DOHH2 (cell line): ENCODE measurements at regions not wholly inside any gene's neighbourhood (a gene's known extent, or its start where the extent isn't known, plus 50 kb on each side); places are given as distances from the start of the nearest gene placed in this dataset.

ENCODE experiments used
- H3F3A ChIP-seq: fragments of 200-600 bp; sonication (generic), shearing (Covaris generic); 2 replicates; pipeline ENCODE4 v1.6.0; 2016; ENCODE audit warnings: antibody characterized with exemption, mild to moderate bottlenecking; ENCODE audit not compliant: control insufficient read depth, insufficient read depth
- H3K27ac ChIP-seq: fragments of 200-600 bp; sonication (generic); 2 replicates; pipeline ENCODE4 v1.5.1; 2014; ENCODE audit warnings: low read depth, mild to moderate bottlenecking, low read length, moderate library complexity
- H3K27me3 ChIP-seq: fragments of 200-600 bp; sonication (generic); 2 replicates; pipeline ENCODE4 v1.6.1; 2014; ENCODE audit warnings: mild to moderate bottlenecking, low read length, mixed read lengths; ENCODE audit not compliant: control insufficient read depth
- H3K36me3 ChIP-seq: fragments of 200-600 bp; sonication (generic); 2 replicates; pipeline ENCODE4 v1.6.1; 2014; ENCODE audit warnings: mild to moderate bottlenecking, low read length, moderate library complexity, mixed read lengths; ENCODE audit not compliant: control insufficient read depth
- H3K4me1 ChIP-seq: fragments of 200-600 bp; sonication (generic); 2 replicates; pipeline ENCODE4 v1.6.1; 2014; ENCODE audit warnings: mild to moderate bottlenecking, low read length, mixed read lengths; ENCODE audit not compliant: control insufficient read depth
- H3K4me2 ChIP-seq: fragments of 200-600 bp; sonication (generic); 2 replicates; pipeline ENCODE4 v1.6.0; 2014; ENCODE audit warnings: mild to moderate bottlenecking, low read length, moderate library complexity
- H3K4me3 ChIP-seq: fragments of 200-600 bp; sonication (generic); 2 replicates; pipeline ENCODE4 v1.5.1; 2014; ENCODE audit warnings: mild to moderate bottlenecking, low read length, mixed read lengths
- H3K79me2 ChIP-seq: fragments of 200-600 bp; sonication (generic); 2 replicates; pipeline ENCODE4 v1.6.1; 2014; ENCODE audit warnings: mild to moderate bottlenecking, low read length, mixed read lengths; ENCODE audit not compliant: control insufficient read depth
- H3K9me2 ChIP-seq: fragments of 200-600 bp; sonication (generic); replicated peaks from 2 replicates; pipeline ENCODE4 v1.6.1; 2014; ENCODE audit warnings: mild to moderate bottlenecking, low read length, mixed read lengths; ENCODE audit not compliant: control insufficient read depth
- H3K9me3 ChIP-seq: fragments of 200-600 bp; sonication (generic); 2 replicates; pipeline ENCODE4 v1.6.1; 2014; ENCODE audit warnings: antibody characterized with exemption, low read length, mixed read lengths; ENCODE audit not compliant: control insufficient read depth, insufficient read depth
- H4K20me1 ChIP-seq: fragments of 200-600 bp; sonication (generic); 2 replicates; pipeline ENCODE4 v1.6.0; 2014; ENCODE audit warnings: low read depth, mild to moderate bottlenecking, antibody characterized with exemption, low read length, moderate library complexity; ENCODE audit not compliant: control insufficient read depth, insufficient read depth
- EZH2phosphoT487 ChIP-seq: fragments of 200-600 bp; sonication (generic); IDR thresholded peaks from 2 replicates; pipeline ENCODE4 v1.6.1; 2017; ENCODE audit warnings: borderline replicate concordance, mild to moderate bottlenecking, antibody characterized with exemption, low read length, moderate library complexity, mixed read lengths
- TF ChIP-seq, protein P1 (sequence below): fragments of 200-600 bp; sonication (generic); IDR thresholded peaks from one replicate; pipeline ENCODE4 v1.5.1; 2014; ENCODE audit warnings: antibody characterized with exemption, mild to moderate bottlenecking, low read depth, low read length; ENCODE audit not compliant: poor library complexity, severe bottlenecking

DNA sequence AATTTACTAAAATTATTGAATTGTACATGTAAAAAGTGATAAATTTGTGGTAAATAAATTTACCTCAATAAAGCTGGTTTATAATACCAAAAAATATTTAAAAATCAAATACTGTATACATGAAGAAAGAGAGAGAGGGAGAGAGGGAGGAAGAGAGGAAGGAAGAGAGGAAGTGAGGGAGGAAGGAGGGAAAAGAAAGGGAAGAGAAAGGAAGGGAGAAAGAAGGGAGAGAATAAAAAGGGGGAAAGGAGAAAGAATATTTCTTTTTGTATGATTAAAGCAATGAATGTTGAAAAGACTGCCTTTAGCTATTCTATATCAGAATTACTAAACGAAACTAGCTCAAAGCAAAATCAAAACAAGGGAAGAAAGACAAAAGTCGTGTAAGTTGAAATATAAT is 150.0 kb downstream of the LRIG2 start:
- no peaks in the 10 kb centered on the region for H3K9me2 ChIP-seq
- no peaks in the 10 kb centered on the region for H3K4me1 ChIP-seq
- no peaks in the 10 kb centered on the region for H4K20me1 ChIP-seq
- H3K79me2 ChIP-seq = no peaks in the 10 kb centered on the region
- H3K9me3 ChIP-seq = no peaks in the 10 kb centered on the region
- no peak overlapping the region for H3K4me3 ChIP-seq
- no peak overlapping the region for H3K27ac ChIP-seq
- no peak for TF ChIP-seq EZH2phosphoT487
- TF ChIP-seq, protein P1, sequence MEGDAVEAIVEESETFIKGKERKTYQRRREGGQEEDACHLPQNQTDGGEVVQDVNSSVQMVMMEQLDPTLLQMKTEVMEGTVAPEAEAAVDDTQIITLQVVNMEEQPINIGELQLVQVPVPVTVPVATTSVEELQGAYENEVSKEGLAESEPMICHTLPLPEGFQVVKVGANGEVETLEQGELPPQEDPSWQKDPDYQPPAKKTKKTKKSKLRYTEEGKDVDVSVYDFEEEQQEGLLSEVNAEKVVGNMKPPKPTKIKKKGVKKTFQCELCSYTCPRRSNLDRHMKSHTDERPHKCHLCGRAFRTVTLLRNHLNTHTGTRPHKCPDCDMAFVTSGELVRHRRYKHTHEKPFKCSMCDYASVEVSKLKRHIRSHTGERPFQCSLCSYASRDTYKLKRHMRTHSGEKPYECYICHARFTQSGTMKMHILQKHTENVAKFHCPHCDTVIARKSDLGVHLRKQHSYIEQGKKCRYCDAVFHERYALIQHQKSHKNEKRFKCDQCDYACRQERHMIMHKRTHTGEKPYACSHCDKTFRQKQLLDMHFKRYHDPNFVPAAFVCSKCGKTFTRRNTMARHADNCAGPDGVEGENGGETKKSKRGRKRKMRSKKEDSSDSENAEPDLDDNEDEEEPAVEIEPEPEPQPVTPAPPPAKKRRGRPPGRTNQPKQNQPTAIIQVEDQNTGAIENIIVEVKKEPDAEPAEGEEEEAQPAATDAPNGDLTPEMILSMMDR = no peak
- no peak overlapping the region for H3K4me2 ChIP-seq
- H3F3A ChIP-seq = no peaks in the 10 kb centered on the region
- H3K36me3 ChIP-seq = no peaks in the 10 kb centered on the region
- peaks cover 8% of the 10 kb centered on the region; the same call in 1 of the 2 replicates for H3K27me3 ChIP-seq

DNA sequence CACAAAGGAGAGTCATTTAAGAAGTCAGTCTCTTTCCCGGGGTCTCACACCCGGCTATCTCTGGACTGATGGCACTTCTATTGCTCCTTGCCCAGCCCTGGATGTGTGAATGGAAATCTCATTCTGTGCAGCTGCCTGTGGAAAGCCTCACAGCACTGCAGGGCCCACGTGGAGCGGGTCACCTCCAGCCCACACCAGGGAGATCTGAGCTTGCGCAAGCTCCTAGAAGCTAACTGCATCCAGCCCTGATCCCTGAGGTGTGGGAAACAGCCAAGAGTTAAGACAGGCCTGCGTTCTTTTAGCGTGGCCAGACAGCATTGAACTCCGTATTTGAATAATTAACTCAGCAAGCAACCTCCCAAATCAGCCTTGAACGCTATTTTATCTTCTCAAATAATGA is 150.5 kb downstream of the LRIG2 start:
- H3K79me2 ChIP-seq = no peaks in the 10 kb centered on the region
- no peak overlapping the region for H3K4me3 ChIP-seq
- no peaks in the 10 kb centered on the region for H4K20me1 ChIP-seq
- H3F3A ChIP-seq = no peaks in the 10 kb centered on the region
- no peaks in the 10 kb centered on the region for H3K4me1 ChIP-seq
- peaks cover 9% of the 10 kb centered on the region for H3K27me3 ChIP-seq
- H3K4me2 ChIP-seq = no peak overlapping the region
- H3K9me2 ChIP-seq = no peaks in the 10 kb centered on the region
- H3K36me3 ChIP-seq = no peaks in the 10 kb centered on the region
- H3K27ac ChIP-seq = no peak overlapping the region
- no peak for TF ChIP-seq EZH2phosphoT487
- H3K9me3 ChIP-seq = no peaks in the 10 kb centered on the region

DNA sequence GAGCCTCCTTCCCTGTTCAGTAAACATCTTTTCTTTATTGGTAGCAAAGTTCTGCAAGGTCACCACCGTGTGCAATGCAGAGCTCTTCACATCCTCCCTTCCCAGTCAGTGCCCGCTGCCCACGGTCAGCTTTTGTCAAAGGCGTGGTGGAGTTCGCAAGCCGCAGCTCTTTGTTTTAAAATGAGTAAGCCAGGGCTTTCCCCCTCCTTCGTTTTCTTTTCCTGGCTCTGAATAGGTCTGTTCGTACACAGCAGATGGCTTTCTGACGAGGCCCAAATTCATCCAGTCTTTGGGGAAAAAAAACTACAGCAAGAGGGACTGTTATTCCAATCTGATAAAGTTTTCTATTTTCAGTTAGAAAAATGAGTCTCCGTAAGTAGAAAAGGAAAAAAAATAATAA is 153.2 kb downstream of the LRIG2 start:
- Histone ChIP-seq H3K4me3 (no peak overlapping the region), H3K79me2 (no peaks in the 10 kb centered on the region), H3K9me2 (no peaks in the 10 kb centered on the region), H3K9me3 (no peaks in the 10 kb centered on the region), H3K4me1 (no peaks in the 10 kb centered on the region), H3K27ac (no peak overlapping the region), H3F3A (no peaks in the 10 kb centered on the region), H3K36me3 (no peaks in the 10 kb centered on the region), H4K20me1 (no peaks in the 10 kb centered on the region), H3K4me2 (no peak overlapping the region), H3K27me3 (peaks cover 12% of the 10 kb centered on the region)
- TF ChIP-seq EZH2phosphoT487 = no peak
- TF ChIP-seq, protein P1 = no peak

DNA sequence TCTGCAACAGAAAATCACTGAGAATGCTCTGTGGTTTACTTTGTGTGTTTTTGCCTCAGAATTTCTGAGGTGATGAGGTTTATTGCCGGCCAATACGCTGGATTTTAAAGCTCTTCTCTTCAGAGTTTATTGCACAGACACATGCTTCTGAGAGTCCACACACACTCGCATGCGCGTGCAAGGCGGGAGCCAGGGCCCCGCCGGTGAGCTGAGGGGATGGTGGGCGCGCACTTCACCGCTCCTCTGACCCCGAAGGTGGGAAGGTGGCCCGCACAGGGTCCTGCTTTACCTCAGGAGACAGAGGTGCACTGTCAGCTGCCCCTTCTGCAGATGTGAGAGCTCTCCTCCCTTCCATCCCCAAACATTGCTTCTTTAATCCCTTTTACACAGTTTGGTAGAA is 158.4 kb upstream of the MAGI3 start:
- no peak overlapping the region for H3K27ac ChIP-seq
- peaks cover 4% of the 10 kb centered on the region for H3K27me3 ChIP-seq
- H3K4me3 ChIP-seq = no peak overlapping the region
- no peaks in the 10 kb centered on the region for H3F3A ChIP-seq
- H3K4me2 ChIP-seq = no peak overlapping the region
- no peaks in the 10 kb centered on the region for H3K79me2 ChIP-seq
- H3K9me3 ChIP-seq = no peaks in the 10 kb centered on the region
- TF ChIP-seq EZH2phosphoT487 = no peak
- TF ChIP-seq, protein P1 = no peak
- no peaks in the 10 kb centered on the region for H4K20me1 ChIP-seq
- no peaks in the 10 kb centered on the region for H3K4me1 ChIP-seq
- no peaks in the 10 kb centered on the region for H3K36me3 ChIP-seq
- no peaks in the 10 kb centered on the region for H3K9me2 ChIP-seq
